ENCODE measurements at regions not wholly inside any gene's neighbourhood (a gene's known extent, or its start where the extent isn't known, plus 50 kb on each side); places are given as distances from the start of the nearest gene placed in this dataset.
A peak's percentile ranks its signal among the peaks of the same experiment; 100 is the strongest.

GRCh38 chr2:65918760-65919187, 486.4 kb upstream of the SPRED2 start (continued):
- TF ChIP-seq CREB3 (CRISPR knock-in tag; IDR thresholded peaks at IDR 0.05), result no peak
- peak; percentile 71 for TF ChIP-seq CTCF (CRISPR knock-in tag; IDR thresholded peaks at IDR 0.05)
- 0 out of 2 replicates have a peak, but pooled peaks have one; percentile 80 for TF ChIP-seq ZBTB34 (CRISPR knock-in tag; IDR thresholded peaks at IDR 0.05)
- no peak for TF ChIP-seq IRF1 (CRISPR knock-in tag; IDR thresholded peaks at IDR 0.05; ENCODE audit: low read depth)
- no peak for TF ChIP-seq HCFC1 (IDR thresholded peaks at IDR 0.05; ENCODE audit: low read depth, low read length)
- TF ChIP-seq ZNF556 (CRISPR knock-in tag; IDR thresholded peaks at IDR 0.05; ENCODE audit: borderline replicate concordance), result no peak; the same call in 1 of the 2 replicates
- no peak for TF ChIP-seq ZNF296 (CRISPR knock-in tag; conservative IDR thresholded peaks at IDR 0.05)
- TF ChIP-seq ATM (IDR thresholded peaks at IDR 0.05; ENCODE audit: borderline replicate concordance), result no peak
- TF ChIP-seq ADNP (CRISPR knock-in tag; IDR thresholded peaks at IDR 0.05), result no peak; the same call in 1 of the 2 replicates
- TF ChIP-seq SCMH1 (CRISPR knock-in tag; IDR thresholded peaks at IDR 0.05; ENCODE audit: borderline replicate concordance), result no peak
- no peak for TF ChIP-seq ZNF773 (CRISPR knock-in tag; IDR thresholded peaks at IDR 0.05; ENCODE audit: borderline replicate concordance)
- TF ChIP-seq ZNF850 (CRISPR knock-in tag; conservative IDR thresholded peaks at IDR 0.05), result 0 out of 2 replicates have a peak, but pooled peaks have one; percentile 34
- no peak for TF ChIP-seq SP2 (CRISPR knock-in tag; IDR thresholded peaks at IDR 0.05)
- no peak for TF ChIP-seq ARHGAP35 (CRISPR knock-in tag; IDR thresholded peaks at IDR 0.05; ENCODE audit: borderline replicate concordance)
- no peak for TF ChIP-seq KDM4B (CRISPR knock-in tag; IDR thresholded peaks at IDR 0.05)
- peak; percentile 75 for TF ChIP-seq ZMYM3 (CRISPR knock-in tag; IDR thresholded peaks at IDR 0.05)
- TF ChIP-seq TBP (CRISPR knock-in tag; IDR thresholded peaks at IDR 0.05), result no peak
- TF ChIP-seq ZBTB38 (CRISPR knock-in tag; IDR thresholded peaks at IDR 0.05), result no peak
- no peak for TF ChIP-seq ZNF75D (CRISPR knock-in tag; IDR thresholded peaks at IDR 0.05; ENCODE audit: borderline replicate concordance)
- no peak for TF ChIP-seq BRD4 (CRISPR knock-in tag; IDR thresholded peaks at IDR 0.05)
- no peak for TF ChIP-seq ZNF550 (CRISPR knock-in tag; IDR thresholded peaks at IDR 0.05; ENCODE audit: borderline replicate concordance)
- TF ChIP-seq ATF7-NPFF (CRISPR knock-in tag; IDR thresholded peaks at IDR 0.05; ENCODE audit: low read depth), result no peak
- peak; percentile 31; the same call in 1 of the 2 replicates for TF ChIP-seq ZNF460 (CRISPR knock-in tag; IDR thresholded peaks at IDR 0.05; ENCODE audit: borderline replicate concordance)
- peak; percentile 72; the same call in 1 of the 2 replicates for TF ChIP-seq FOXJ3 (CRISPR knock-in tag; IDR thresholded peaks at IDR 0.05; ENCODE audit: borderline replicate concordance)
- 0 out of 2 replicates have a peak, but pooled peaks have one; percentile 25 for TF ChIP-seq PHF20 (CRISPR knock-in tag; IDR thresholded peaks at IDR 0.05)
- TF ChIP-seq PITX1 (CRISPR knock-in tag; IDR thresholded peaks at IDR 0.05), result peak; percentile 72
- TF ChIP-seq ZNF546 (CRISPR knock-in tag; conservative IDR thresholded peaks at IDR 0.05), result no peak
- no peak for TF ChIP-seq RAD51 (IDR thresholded peaks at IDR 0.05; ENCODE audit: borderline replicate concordance)
- no peak for TF ChIP-seq FLYWCH1 (CRISPR knock-in tag; IDR thresholded peaks at IDR 0.05)
